HEK293T (cell line): ENCODE measurements at regions not wholly inside any gene's neighbourhood (a gene's known extent, or its start where the extent isn't known, plus 50 kb on each side); places are given as distances from the start of the nearest gene placed in this dataset.

Experiments
- ARNT ChIP-seq: fragments of 450-650 bp; IDR thresholded peaks from 2 replicates; pipeline ENCODE4 v1.6.1; 2017; ENCODE audit warnings: mild to moderate bottlenecking
- CTBP1 ChIP-seq: fragments of 450-650 bp; IDR thresholded peaks from 2 replicates; pipeline ENCODE4 v1.6.1; 2016; ENCODE audit warnings: borderline replicate concordance
- ELF4 ChIP-seq: fragments of 450-650 bp; IDR thresholded peaks from 2 replicates; pipeline ENCODE4 v1.6.1; 2017; ENCODE audit warnings: antibody characterized with exemption
- FOXA1 ChIP-seq: fragments of 450-650 bp; IDR thresholded peaks from 2 replicates; pipeline ENCODE4 v1.6.1; 2016; ENCODE audit warnings: mild to moderate bottlenecking
- FOXK2 ChIP-seq: fragments of 450-650 bp; IDR thresholded peaks from 2 replicates; pipeline ENCODE4 v1.6.1; 2016; ENCODE audit warnings: mild to moderate bottlenecking
- HDGF ChIP-seq: fragments of 450-650 bp; IDR thresholded peaks from 2 replicates; pipeline ENCODE4 v1.6.1; 2017; ENCODE audit warnings: antibody characterized with exemption, borderline replicate concordance
- L3MBTL2 ChIP-seq: fragments of 450-650 bp; conservative IDR thresholded peaks from 2 replicates; pipeline ENCODE4 v1.6.1; 2016; ENCODE audit warnings: mild to moderate bottlenecking
- SUZ12 ChIP-seq: fragments of 450-650 bp; IDR thresholded peaks from 2 replicates; pipeline ENCODE4 v1.6.1; 2016; ENCODE audit warnings: mild to moderate bottlenecking

DNA sequence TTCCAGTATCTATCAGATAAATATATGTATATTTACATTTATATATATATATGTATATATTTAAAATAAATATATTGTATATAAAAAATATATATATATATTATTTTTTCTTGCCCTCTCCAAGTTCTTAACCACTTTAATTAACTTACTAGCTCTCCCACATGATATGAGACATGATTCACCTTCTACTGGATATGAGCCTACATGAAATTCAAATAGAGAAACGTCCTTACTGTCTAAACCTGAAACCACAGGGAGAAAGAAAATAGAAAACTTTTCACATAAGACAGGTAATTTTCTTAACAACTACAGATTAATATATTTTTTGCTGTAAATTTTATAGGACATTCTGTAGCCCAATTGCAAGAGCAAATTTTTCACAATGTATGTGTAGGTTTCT is 391.6 kb downstream of the ETS1 start:
- TF ChIP-seq HDGF (no peak), ELF4 (no peak), FOXA1 (no peak), FOXK2 (no peak), SUZ12 (no peak), ARNT (no peak), L3MBTL2 (no peak), CTBP1 (no peak)
